Neural crest cell (in vitro differentiated cells): ENCODE measurements at regions not wholly inside any gene's neighbourhood (a gene's known extent, or its start where the extent isn't known, plus 50 kb on each side); places are given as distances from the start of the nearest gene placed in this dataset.

Experiments
- DNase-seq: peaks from one replicate; pipeline ENCODE4 v3.0.0; 2021; ENCODE audit warnings: low read depth, mixed read lengths, low spot score
- H3K27ac Mint-ChIP-seq: one replicate; pipeline ENCODE4 v1.8.0; 2021; ENCODE audit warnings: mild to moderate bottlenecking, mixed read lengths; ENCODE audit not compliant: unreplicated experiment
- H3K27me3 Mint-ChIP-seq: 2 replicates; pipeline ENCODE4 v1.8.0; 2021; ENCODE audit warnings: low read depth, mild to moderate bottlenecking, mixed read lengths
- H3K36me3 Mint-ChIP-seq: 2 replicates; pipeline ENCODE4 v1.8.0; 2021; ENCODE audit warnings: low read depth, mild to moderate bottlenecking, mixed read lengths
- H3K4me1 Mint-ChIP-seq: 2 replicates; pipeline ENCODE4 v1.8.0; 2021; ENCODE audit warnings: mixed read lengths
- H3K4me3 Mint-ChIP-seq: one replicate; pipeline ENCODE4 v1.8.0; 2021; ENCODE audit warnings: mild to moderate bottlenecking, mixed read lengths
- H3K9me3 Mint-ChIP-seq: 2 replicates; pipeline ENCODE4 v1.8.0; 2021; ENCODE audit warnings: mixed read lengths
- TF ChIP-seq, protein P1 (sequence below): fragments of 200-600 bp; sonication (generic); conservative IDR thresholded peaks from 2 replicates; pipeline ENCODE4 v1.5.0; 2021; ENCODE audit warnings: antibody characterized with exemption, mild to moderate bottlenecking

- Mint-ChIP-seq H3K27me3 (no peaks in the 10 kb centered on the region), H3K36me3 (no peaks in the 10 kb centered on the region), H3K27ac (no peak overlapping the region), H3K4me3 (no peak overlapping the region), H3K9me3 (no peaks in the 10 kb centered on the region), H3K4me1 (peaks cover 45% of the 10 kb centered on the region)
- no peak for DNase-seq
- TF ChIP-seq, protein P1, sequence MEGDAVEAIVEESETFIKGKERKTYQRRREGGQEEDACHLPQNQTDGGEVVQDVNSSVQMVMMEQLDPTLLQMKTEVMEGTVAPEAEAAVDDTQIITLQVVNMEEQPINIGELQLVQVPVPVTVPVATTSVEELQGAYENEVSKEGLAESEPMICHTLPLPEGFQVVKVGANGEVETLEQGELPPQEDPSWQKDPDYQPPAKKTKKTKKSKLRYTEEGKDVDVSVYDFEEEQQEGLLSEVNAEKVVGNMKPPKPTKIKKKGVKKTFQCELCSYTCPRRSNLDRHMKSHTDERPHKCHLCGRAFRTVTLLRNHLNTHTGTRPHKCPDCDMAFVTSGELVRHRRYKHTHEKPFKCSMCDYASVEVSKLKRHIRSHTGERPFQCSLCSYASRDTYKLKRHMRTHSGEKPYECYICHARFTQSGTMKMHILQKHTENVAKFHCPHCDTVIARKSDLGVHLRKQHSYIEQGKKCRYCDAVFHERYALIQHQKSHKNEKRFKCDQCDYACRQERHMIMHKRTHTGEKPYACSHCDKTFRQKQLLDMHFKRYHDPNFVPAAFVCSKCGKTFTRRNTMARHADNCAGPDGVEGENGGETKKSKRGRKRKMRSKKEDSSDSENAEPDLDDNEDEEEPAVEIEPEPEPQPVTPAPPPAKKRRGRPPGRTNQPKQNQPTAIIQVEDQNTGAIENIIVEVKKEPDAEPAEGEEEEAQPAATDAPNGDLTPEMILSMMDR = no peak
These were observed 74.6 kb downstream of the NUDT12 start for GRCh38 chr5:103487822-103488493.

DNA sequence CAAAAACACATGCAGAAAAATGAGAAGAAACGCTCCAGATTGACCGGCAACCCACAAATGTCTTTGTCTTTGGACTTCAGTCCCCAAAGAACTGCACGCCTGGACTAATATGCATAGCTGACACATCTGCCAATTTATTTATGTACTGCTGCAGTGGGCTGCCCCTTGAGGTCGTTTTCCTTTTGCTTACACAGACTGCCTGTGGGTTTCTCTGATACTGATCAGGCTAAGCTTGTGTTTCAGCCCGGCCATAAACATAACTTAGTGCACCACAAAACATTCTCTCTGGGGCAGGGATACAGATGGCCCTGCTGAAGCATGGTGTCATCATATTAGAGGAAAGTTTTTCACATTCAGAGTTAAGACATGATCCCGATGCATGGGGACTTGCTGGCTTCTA is 75.4 kb downstream of the NUDT12 start:
- Mint-ChIP-seq H3K4me3 (no peak overlapping the region), H3K27me3 (no peaks in the 10 kb centered on the region), H3K36me3 (no peaks in the 10 kb centered on the region), H3K27ac (peak overlapping the region; percentile 25), H3K9me3 (no peaks in the 10 kb centered on the region), H3K4me1 (peaks cover 43% of the 10 kb centered on the region)
- TF ChIP-seq, protein P1 = no peak
- no peak for DNase-seq

- no peaks in the 10 kb centered on the region for H3K9me3 Mint-ChIP-seq
- no peak overlapping the region for H3K4me3 Mint-ChIP-seq
These were observed 75.8 kb downstream of the NUDT12 start for GRCh38 chr5:103486739-103487138.

DNA sequence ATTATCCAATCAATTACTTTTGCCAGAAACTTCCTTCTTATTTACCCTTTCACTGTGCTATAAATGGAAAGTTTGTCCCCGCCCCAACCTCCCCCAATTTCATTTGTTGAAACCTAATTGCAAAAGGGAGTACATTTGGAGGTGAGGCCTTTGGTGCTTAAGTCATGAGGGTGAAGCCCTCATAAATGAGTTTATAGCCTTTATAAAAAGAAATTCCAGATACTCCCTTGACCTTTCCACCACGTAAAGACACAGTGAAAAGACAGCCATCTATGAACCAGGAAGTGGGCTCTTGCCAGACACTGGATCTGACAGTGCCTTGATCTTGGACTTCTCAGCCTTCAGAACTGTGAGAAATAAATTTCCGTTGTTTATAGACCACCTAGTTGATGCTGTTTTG is 82.3 kb downstream of the NUDT12 start:
- no peak overlapping the region for H3K27ac Mint-ChIP-seq
- H3K4me1 Mint-ChIP-seq = peaks cover 21% of the 10 kb centered on the region
- H3K27me3 Mint-ChIP-seq = no peaks in the 10 kb centered on the region
- H3K4me3 Mint-ChIP-seq = no peak overlapping the region
- no peak for DNase-seq
- peaks cover 7% of the 10 kb centered on the region for H3K9me3 Mint-ChIP-seq
- no peaks in the 10 kb centered on the region for H3K36me3 Mint-ChIP-seq
- TF ChIP-seq, protein P1 = no peak

More at GRCh38 chr5:103486739-103487138, 75.8 kb downstream of the NUDT12 start:
- no peak for DNase-seq
- TF ChIP-seq, protein P1 = no peak
- H3K27ac Mint-ChIP-seq = peak overlapping the region; percentile 22
- H3K4me1 Mint-ChIP-seq = peaks cover 41% of the 10 kb centered on the region
- H3K27me3 Mint-ChIP-seq = no peaks in the 10 kb centered on the region
- H3K36me3 Mint-ChIP-seq = no peaks in the 10 kb centered on the region

DNA sequence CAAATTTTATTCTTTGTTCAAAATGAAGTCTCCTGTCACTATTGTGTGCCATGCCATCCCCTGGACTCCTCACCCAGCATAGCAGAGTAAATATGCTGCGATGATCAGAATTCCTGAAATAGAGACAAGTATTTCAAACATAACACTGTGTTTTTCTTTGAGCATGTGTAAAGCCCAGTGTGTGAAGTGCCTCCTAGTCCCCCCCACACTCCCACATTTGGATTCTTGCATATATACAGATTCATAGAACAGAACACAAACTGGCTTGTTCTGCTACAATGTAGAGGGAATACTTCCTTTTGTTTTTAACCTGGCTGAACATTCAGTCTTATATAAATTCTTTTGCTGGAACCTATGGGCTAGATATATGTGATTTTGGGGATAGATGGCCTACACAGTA is 84.9 kb downstream of the NUDT12 start:
- Mint-ChIP-seq H3K9me3 (peaks cover 7% of the 10 kb centered on the region), H3K36me3 (no peaks in the 10 kb centered on the region), H3K4me3 (no peak overlapping the region), H3K4me1 (peaks cover 28% of the 10 kb centered on the region), H3K27me3 (no peaks in the 10 kb centered on the region), H3K27ac (no peak overlapping the region)
- no peak for DNase-seq
- TF ChIP-seq, protein P1 = no peak
